ENCODE measurements at regions not wholly inside any gene's neighbourhood (a gene's known extent, or its start where the extent isn't known, plus 50 kb on each side); places are given as distances from the start of the nearest gene placed in this dataset.

- TF ChIP-seq CTCF (IDR thresholded peaks at IDR 0.05) = no peak
- TF ChIP-seq POLR2A (IDR thresholded peaks at IDR 0.05) = no peak
These were observed 148.2 kb upstream of the ITGA4 start for GRCh38 chr2:181308766-181309515.

Measured in heart left ventricle (tissue), 13 donors.